ENCODE measurements at regions not wholly inside any gene's neighbourhood (a gene's known extent, or its start where the extent isn't known, plus 50 kb on each side); places are given as distances from the start of the nearest gene placed in this dataset.

GRCh38 chr5:174188295-174188694 lies 142.8 kb downstream of the NSG2 start:
- TF ChIP-seq, protein P1, sequence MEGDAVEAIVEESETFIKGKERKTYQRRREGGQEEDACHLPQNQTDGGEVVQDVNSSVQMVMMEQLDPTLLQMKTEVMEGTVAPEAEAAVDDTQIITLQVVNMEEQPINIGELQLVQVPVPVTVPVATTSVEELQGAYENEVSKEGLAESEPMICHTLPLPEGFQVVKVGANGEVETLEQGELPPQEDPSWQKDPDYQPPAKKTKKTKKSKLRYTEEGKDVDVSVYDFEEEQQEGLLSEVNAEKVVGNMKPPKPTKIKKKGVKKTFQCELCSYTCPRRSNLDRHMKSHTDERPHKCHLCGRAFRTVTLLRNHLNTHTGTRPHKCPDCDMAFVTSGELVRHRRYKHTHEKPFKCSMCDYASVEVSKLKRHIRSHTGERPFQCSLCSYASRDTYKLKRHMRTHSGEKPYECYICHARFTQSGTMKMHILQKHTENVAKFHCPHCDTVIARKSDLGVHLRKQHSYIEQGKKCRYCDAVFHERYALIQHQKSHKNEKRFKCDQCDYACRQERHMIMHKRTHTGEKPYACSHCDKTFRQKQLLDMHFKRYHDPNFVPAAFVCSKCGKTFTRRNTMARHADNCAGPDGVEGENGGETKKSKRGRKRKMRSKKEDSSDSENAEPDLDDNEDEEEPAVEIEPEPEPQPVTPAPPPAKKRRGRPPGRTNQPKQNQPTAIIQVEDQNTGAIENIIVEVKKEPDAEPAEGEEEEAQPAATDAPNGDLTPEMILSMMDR (conservative IDR thresholded peaks at IDR 0.05 in 1 of 2, IDR thresholded peaks at IDR 0.05 in 1 of 2; ENCODE audit: extremely low read depth in 1 of 2, insufficient read depth in 1 of 2, low read depth in 1 of 2, low read length in 2 of 2) = no peak
- TF ChIP-seq EZH2 (IDR thresholded peaks at IDR 0.05; ENCODE audit: borderline replicate concordance, low read length) = no peak

Measured in mammary epithelial cell (primary cell).